ENCODE measurements at regions not wholly inside any gene's neighbourhood (a gene's known extent, or its start where the extent isn't known, plus 50 kb on each side); places are given as distances from the start of the nearest gene placed in this dataset.

DNA sequence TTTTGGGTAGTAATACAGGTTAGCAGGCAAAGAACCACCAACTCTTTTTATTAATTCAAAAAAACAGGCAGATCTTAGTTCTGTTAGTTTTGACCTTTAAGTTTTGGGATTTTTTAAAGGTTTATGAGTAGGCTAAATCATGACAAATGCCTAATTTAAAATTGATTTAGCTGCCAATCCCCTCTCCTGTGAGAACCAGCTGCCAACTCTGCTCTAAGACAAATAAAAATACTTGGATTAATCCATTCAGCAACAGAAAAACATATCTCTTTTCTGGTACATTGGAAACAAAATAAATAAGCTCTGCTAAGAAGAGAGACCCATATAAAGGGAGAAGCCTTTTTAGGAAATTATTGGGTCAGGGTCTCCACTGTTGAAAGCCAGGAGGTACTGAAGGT is 160.8 kb downstream of the NTMT2 start:
- intact Hi-C loops (cut with micrococcal nuclease) = no loop called here
- CTCF ChIA-PET = no interaction called here

DNA sequence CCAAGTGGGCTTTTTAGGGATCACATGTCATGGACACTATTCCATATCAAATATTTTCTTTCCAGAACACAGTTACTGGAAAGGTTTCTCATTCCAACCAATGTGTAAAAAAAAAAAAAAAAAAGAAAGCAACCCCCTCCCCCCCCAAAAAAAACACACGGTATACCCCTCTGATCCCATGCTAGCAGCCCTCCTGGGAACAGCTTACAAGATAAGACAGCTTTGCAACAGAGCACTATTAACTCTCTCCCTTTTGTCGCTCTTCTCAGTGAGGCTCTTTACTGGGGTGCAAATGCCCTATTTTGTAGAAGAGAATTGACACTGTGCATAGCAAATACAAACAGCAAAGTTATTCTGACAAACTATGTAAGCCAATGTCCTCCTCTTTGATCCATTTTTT is 161.2 kb downstream of the NTMT2 start:
- Mint-ChIP-seq H3K4me1 (ENCODE audit: low read depth) (no peaks in the 10 kb centered on the region), H3K27ac (no peak overlapping the region), H3K27me3 (ENCODE audit: low read depth) (peaks cover 3% of the 10 kb centered on the region), H3K36me3 (ENCODE audit: low read depth) (no peaks in the 10 kb centered on the region), H3K4me3 (no peak overlapping the region), H3K9me3 (no peaks in the 10 kb centered on the region)
- no peak for DNase-seq
- intact Hi-C loops (cut with micrococcal nuclease) = no loop called here
- CTCF ChIA-PET = no interaction called here

More for the DNA sequence above, 160.8 kb downstream of the NTMT2 start:
- no peaks in the 10 kb centered on the region for H3K36me3 Mint-ChIP-seq (ENCODE audit: low read depth)
- DNase-seq = no peak
- H3K4me3 Mint-ChIP-seq = no peak overlapping the region
- H3K4me1 Mint-ChIP-seq (ENCODE audit: low read depth) = no peaks in the 10 kb centered on the region
- peaks cover 3% of the 10 kb centered on the region for H3K27me3 Mint-ChIP-seq (ENCODE audit: low read depth)
- no peak overlapping the region for H3K27ac Mint-ChIP-seq
- H3K9me3 Mint-ChIP-seq = no peaks in the 10 kb centered on the region

DNA sequence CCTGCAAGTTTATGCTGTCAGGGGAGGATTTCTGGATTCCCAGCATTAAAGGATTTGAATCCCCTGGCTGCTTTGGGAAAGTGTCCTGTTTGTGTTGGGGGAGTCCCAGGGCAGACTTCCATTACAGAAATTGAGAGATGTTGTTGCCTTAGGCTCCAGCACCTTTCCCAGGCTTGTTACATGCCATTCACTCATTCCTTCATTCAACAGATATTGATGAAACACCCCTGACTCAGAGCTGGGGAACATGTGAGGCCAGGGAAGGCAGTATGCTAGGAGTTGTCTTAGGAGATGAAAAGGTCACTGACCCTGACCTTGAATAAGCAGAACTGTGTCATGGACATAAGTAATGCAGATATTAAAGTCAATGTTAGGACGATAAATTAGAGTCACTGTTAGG is 161.7 kb downstream of the NTMT2 start:
- CTCF ChIA-PET = no interaction called here
- H3K27me3 Mint-ChIP-seq (ENCODE audit: low read depth) = peaks cover 3% of the 10 kb centered on the region
- H3K4me3 Mint-ChIP-seq = no peak overlapping the region

DNA sequence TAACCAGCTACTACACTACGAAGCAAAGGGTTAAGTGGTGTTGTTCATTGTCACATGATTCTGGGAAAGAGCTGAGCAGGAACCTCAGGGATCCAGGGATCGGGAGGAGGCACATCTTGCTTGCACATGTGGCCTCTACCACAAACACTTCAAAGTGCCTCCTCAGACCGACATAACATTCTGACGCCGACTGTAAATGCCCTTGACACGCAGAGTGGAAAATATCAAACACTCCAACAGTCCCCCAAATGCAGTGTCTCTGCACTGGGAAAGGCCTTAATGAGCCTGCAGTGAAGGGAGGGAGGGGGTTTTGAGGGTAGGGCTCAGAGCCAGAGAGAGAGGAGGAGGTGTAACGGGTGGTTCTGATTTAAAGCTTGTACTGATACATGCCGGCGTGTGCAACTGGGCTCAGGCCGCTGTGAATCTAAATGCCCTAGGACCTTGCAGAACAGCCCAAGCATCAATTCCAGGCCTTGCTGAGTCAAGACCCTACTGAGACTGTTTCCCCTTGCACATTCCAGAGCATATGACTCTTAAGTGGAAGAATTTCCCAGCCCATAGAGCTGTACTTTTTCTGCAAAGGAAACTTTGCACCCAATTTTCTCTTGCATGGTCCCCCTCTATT is 163.7 kb downstream of the NTMT2 start:
- Mint-ChIP-seq H3K4me1 (ENCODE audit: low read depth) (no peaks in the 10 kb centered on the region), H3K9me3 (no peaks in the 10 kb centered on the region), H3K27ac (no peak overlapping the region), H3K36me3 (ENCODE audit: low read depth) (no peaks in the 10 kb centered on the region), H3K27me3 (ENCODE audit: low read depth) (peaks cover 5% of the 10 kb centered on the region), H3K4me3 (no peak overlapping the region)
- DNase-seq = no peak
- CTCF ChIA-PET = no interaction called here
- intact Hi-C loops (cut with micrococcal nuclease) = no loop called here

More for the DNA sequence above, 161.7 kb downstream of the NTMT2 start:
- intact Hi-C loops (cut with micrococcal nuclease) = no loop called here
- Mint-ChIP-seq H3K36me3 (ENCODE audit: low read depth) (no peaks in the 10 kb centered on the region), H3K9me3 (no peaks in the 10 kb centered on the region), H3K27ac (no peak overlapping the region), H3K4me1 (ENCODE audit: low read depth) (no peaks in the 10 kb centered on the region)
- DNase-seq = no peak

DNA sequence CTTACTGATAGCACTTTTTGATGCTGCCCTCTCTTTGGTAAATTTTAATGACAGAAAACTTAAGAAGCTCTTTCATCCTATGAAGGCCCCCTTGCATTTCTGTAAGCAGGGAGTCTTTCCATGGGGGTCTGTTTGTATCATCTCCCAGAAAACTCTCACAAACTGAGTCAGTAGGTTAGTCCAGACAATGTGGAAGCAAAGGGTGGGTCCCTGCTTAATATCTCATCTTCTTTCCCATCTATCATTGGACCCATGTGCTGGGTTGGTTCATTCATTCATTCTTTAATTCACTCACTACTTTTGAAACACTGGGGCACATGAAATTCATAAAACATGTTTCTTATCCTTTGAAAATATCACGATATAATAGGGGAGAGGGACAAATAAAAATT is 164.3 kb downstream of the NTMT2 start:
- Mint-ChIP-seq H3K9me3 (no peaks in the 10 kb centered on the region), H3K27me3 (ENCODE audit: low read depth) (peaks cover 5% of the 10 kb centered on the region), H3K27ac (no peak overlapping the region), H3K36me3 (ENCODE audit: low read depth) (no peaks in the 10 kb centered on the region), H3K4me3 (no peak overlapping the region), H3K4me1 (ENCODE audit: low read depth) (no peaks in the 10 kb centered on the region)
- intact Hi-C loops (cut with micrococcal nuclease) = no loop called here
- CTCF ChIA-PET = no interaction called here
- DNase-seq = no peak

DNA sequence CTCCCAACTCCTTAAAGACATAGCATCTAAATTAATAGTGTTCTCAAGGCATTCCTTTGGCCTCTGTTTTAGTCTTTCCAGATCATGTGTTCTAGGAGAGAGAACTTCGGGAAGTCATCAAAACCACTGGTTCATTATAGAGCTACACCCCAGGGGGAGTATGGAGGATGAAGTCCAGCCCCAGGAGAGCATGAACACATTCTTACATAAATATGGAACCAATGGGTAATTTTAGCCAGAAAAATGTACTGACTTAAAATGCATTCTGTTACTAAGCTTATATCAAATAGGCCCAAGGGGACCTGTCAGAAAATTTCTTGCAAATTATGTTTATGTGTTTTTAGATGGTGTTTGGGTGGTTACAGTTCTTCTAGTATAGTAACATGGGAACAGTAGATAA is 165.2 kb downstream of the NTMT2 start:
- Mint-ChIP-seq H3K4me3 (no peak overlapping the region), H3K27ac (no peak overlapping the region), H3K36me3 (ENCODE audit: low read depth) (no peaks in the 10 kb centered on the region), H3K9me3 (no peaks in the 10 kb centered on the region), H3K4me1 (ENCODE audit: low read depth) (no peaks in the 10 kb centered on the region), H3K27me3 (ENCODE audit: low read depth) (peaks cover 5% of the 10 kb centered on the region)
- DNase-seq = no peak
- CTCF ChIA-PET = no interaction called here
- intact Hi-C loops (cut with micrococcal nuclease) = no loop called here

DNA sequence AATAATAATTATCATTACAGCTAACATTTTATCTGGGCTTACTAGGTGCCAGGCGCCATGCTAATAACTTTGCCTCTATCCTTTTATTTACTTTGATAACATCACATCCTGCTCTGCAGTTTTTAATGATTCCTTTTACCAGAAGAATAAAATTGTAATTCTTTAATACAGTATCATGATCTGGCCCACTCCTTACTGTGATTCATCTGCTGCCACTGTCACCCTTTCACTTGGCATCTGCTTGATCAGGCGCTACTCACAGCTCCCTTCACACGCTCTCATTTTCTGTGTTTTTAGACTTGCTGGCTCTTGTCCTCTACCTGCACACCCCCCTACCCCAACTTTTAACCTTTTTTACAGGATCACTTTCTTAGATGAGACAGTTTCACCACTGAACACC is 167.5 kb downstream of the NTMT2 start:
- CTCF ChIA-PET = no interaction called here
- Mint-ChIP-seq H3K9me3 (no peaks in the 10 kb centered on the region), H3K36me3 (ENCODE audit: low read depth) (no peaks in the 10 kb centered on the region), H3K27me3 (ENCODE audit: low read depth) (peaks cover 8% of the 10 kb centered on the region), H3K4me3 (no peak overlapping the region), H3K4me1 (ENCODE audit: low read depth) (no peaks in the 10 kb centered on the region), H3K27ac (no peak overlapping the region)
- DNase-seq = no peak
- intact Hi-C loops (cut with micrococcal nuclease) = no loop called here

DNA sequence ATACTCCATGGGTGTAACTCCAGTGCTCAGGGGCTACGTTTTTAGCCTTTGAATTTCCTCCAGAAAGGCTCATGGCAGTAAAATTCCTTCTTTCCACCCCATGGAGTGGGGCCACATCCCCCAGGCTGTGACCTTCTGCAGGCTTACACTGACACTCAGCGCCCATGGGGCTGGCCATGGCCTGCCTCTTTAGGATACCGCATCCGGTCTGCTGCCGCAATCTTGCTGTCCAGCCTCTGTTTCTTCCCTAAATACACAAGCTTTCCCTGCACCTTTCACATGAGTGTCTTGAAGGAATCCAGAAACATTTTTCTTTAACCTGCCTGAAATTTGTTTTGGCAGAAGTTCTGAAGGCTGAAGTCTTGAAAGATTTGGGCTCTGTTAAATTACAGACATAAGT is 170.5 kb downstream of the NTMT2 start:
- Mint-ChIP-seq H3K36me3 (ENCODE audit: low read depth) (no peaks in the 10 kb centered on the region), H3K9me3 (no peaks in the 10 kb centered on the region), H3K4me1 (ENCODE audit: low read depth) (no peaks in the 10 kb centered on the region), H3K27ac (no peak overlapping the region), H3K4me3 (no peak overlapping the region), H3K27me3 (ENCODE audit: low read depth) (peaks cover 5% of the 10 kb centered on the region)
- CTCF ChIA-PET = no interaction called here
- DNase-seq = no peak
- intact Hi-C loops (cut with micrococcal nuclease) = no loop called here

DNA sequence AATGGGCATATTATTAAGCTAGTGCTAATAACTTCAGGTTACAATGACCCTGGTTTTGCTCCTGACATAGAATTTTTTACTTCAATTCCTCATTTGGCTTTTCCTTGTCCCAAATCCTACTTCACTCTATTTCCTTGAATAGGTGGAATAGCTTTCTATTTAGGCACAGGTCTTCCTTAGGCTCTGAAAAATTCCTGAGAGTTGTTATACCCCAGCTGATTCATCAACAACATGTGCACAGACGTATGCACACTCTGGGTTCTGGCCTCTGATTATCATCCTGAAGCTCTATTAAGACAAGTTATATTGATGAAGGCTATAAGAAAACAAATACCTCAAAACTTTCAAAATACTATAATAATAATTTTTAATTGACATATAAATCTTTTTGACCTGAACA is 172.4 kb downstream of the NTMT2 start:
- Mint-ChIP-seq H3K4me3 (no peak overlapping the region), H3K27ac (no peak overlapping the region), H3K36me3 (ENCODE audit: low read depth) (no peaks in the 10 kb centered on the region), H3K27me3 (ENCODE audit: low read depth) (peaks cover 2% of the 10 kb centered on the region), H3K4me1 (ENCODE audit: low read depth) (no peaks in the 10 kb centered on the region), H3K9me3 (no peaks in the 10 kb centered on the region)
- intact Hi-C loops (cut with micrococcal nuclease) = no loop called here
- CTCF ChIA-PET = no interaction called here
- DNase-seq = no peak

DNA sequence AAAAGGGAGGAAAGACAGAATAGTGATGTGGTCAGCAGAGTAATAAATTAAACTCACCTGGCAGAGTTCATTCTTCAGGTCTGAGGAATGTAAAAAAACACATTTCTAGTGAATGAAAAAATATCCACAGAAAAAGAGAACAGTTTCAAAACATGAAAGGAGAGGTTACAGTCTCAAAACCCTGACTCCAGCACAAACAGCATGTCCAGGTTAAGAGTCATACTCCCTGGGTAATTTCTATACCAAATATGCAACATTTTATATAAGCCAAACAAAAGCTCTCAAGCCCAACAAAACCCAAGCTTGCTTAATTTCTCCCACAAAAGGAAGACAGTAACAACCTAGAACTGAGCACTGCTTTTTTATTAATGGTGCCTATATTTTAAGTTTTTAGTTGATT is 173.0 kb downstream of the NTMT2 start:
- H3K27ac Mint-ChIP-seq = no peak overlapping the region
- CTCF ChIA-PET = no interaction called here
- no peak overlapping the region for H3K4me3 Mint-ChIP-seq
- intact Hi-C loops (cut with micrococcal nuclease) = no loop called here
- H3K36me3 Mint-ChIP-seq (ENCODE audit: low read depth) = no peaks in the 10 kb centered on the region
- DNase-seq = no peak
- peaks cover under 1% of the 10 kb centered on the region for H3K9me3 Mint-ChIP-seq
- peaks cover 5% of the 10 kb centered on the region for H3K27me3 Mint-ChIP-seq (ENCODE audit: low read depth)
- H3K4me1 Mint-ChIP-seq (ENCODE audit: low read depth) = no peaks in the 10 kb centered on the region

DNA sequence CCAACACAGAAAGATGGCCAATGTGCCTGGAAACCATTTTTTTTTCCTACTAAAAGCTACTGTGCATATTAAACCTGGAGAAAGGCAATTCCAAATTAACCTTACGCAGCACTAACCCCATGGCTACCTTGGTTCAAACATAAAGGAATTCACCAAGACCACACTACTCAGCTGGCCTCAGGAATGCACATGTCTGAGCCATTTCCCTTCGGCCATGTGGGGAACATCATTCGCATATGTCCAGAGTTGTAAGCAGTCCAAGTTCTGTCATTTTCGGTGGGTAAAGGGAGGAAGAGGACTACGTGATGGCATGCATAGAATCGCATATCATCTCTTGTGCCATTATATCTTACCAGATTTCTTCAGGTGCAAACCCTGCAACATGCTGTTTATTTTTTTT is 175.4 kb downstream of the NTMT2 start:
- intact Hi-C loops (cut with micrococcal nuclease) = no loop called here

DNA sequence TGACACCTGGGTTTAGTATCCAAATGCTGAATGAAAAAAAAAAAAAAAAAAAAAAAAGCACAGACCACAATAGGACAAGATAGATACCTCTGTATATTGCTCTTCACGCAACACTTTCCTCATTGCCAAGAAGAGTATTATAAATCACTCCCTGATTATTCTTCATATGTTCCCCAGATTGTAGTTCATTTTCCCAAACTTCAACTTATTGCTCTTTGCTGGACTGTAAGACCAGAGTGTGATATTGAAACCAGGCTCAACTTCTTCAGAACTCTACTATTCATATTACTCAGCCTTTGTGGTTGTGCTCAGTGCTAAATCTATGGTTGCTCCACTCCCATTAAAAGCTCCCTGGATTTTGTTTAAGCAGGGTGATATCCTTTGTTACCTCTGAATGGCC is 180.4 kb downstream of the NTMT2 start:
- intact Hi-C loops (cut with micrococcal nuclease) = no loop called here
- H3K27ac Mint-ChIP-seq = no peak overlapping the region
- H3K9me3 Mint-ChIP-seq = peaks cover 1% of the 10 kb centered on the region
- no peaks in the 10 kb centered on the region for H3K4me1 Mint-ChIP-seq (ENCODE audit: low read depth)
- CTCF ChIA-PET = no interaction called here
- H3K27me3 Mint-ChIP-seq (ENCODE audit: low read depth) = peaks cover 10% of the 10 kb centered on the region
- no peaks in the 10 kb centered on the region for H3K36me3 Mint-ChIP-seq (ENCODE audit: low read depth)
- H3K4me3 Mint-ChIP-seq = no peak overlapping the region
- DNase-seq = no peak

More for the DNA sequence above, 175.4 kb downstream of the NTMT2 start:
- CTCF ChIA-PET = no interaction called here
- no peak overlapping the region for H3K4me3 Mint-ChIP-seq
- H3K27ac Mint-ChIP-seq = no peak overlapping the region
- peaks cover 8% of the 10 kb centered on the region for H3K27me3 Mint-ChIP-seq (ENCODE audit: low read depth)
- H3K4me1 Mint-ChIP-seq (ENCODE audit: low read depth) = no peaks in the 10 kb centered on the region
- H3K9me3 Mint-ChIP-seq = peaks cover 1% of the 10 kb centered on the region
- no peaks in the 10 kb centered on the region for H3K36me3 Mint-ChIP-seq (ENCODE audit: low read depth)
- no peak for DNase-seq

DNA sequence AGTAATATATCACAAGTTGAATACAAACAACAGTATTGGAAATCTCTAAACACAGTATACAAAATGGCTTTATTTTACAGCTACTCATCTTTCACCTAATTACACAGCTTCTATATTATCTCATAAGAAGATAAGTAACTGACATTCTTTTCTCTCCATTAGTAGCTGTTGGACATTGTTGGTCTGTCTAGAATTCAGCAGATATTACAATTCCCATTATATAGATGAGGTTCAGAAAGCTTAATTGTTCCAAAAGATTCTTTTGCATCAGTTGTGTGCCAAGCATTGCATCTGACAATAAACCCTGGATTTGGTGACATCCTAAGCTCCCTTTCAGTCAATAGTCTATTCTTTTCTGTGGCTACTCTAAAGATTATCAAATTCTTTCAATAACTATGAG is 187.0 kb downstream of the NTMT2 start:
- DNase-seq = no peak
- CTCF ChIA-PET = interaction anchor here (1.1 kb wide), 1 partner anchor 634 kb away, joined by 3 read pairs; no protein-coding TSS in a partner anchor
- Mint-ChIP-seq H3K4me3 (no peak overlapping the region), H3K36me3 (ENCODE audit: low read depth) (no peaks in the 10 kb centered on the region), H3K27ac (no peak overlapping the region), H3K4me1 (ENCODE audit: low read depth) (no peaks in the 10 kb centered on the region), H3K27me3 (ENCODE audit: low read depth) (no peaks in the 10 kb centered on the region), H3K9me3 (no peaks in the 10 kb centered on the region)
- intact Hi-C loops (cut with micrococcal nuclease) = no loop called here

Measured in activated naive CD4-positive, alpha-beta T cell treated with anti-CD3 and anti-CD28 coated beads for 36 hours (primary cell).